GM12872 (cell line): ENCODE measurements at regions not wholly inside any gene's neighbourhood (a gene's known extent, or its start where the extent isn't known, plus 50 kb on each side); places are given as distances from the start of the nearest gene placed in this dataset.

Experiments
- TF ChIP-seq, protein P1 (sequence below): IDR thresholded peaks from 3 replicates; pipeline ENCODE4 v1.5.1; 2011; ENCODE audit warnings: low read depth, mild to moderate bottlenecking, low read length, moderate library complexity; ENCODE audit not compliant: insufficient read depth

DNA sequence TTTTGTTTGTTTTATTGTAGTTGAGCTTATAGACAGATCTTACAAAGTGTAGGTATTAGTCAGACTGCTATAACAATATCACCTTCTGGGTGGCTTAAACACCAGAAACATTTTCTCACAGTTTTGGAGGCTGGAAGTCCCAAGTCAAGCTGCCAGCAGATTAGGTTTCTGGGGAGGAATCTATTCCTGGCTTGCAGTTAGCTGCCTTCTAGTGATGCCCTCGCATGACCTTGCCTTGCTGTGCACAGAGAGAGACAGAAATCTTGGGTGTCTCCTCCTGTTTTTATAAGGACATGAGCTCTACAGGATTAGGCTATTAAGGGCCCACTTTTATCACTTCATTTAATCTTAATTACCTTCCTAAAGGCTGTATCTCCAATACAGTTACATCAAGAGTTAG is 1635.2 kb downstream of the FAM181B start:
- TF ChIP-seq, protein P1, sequence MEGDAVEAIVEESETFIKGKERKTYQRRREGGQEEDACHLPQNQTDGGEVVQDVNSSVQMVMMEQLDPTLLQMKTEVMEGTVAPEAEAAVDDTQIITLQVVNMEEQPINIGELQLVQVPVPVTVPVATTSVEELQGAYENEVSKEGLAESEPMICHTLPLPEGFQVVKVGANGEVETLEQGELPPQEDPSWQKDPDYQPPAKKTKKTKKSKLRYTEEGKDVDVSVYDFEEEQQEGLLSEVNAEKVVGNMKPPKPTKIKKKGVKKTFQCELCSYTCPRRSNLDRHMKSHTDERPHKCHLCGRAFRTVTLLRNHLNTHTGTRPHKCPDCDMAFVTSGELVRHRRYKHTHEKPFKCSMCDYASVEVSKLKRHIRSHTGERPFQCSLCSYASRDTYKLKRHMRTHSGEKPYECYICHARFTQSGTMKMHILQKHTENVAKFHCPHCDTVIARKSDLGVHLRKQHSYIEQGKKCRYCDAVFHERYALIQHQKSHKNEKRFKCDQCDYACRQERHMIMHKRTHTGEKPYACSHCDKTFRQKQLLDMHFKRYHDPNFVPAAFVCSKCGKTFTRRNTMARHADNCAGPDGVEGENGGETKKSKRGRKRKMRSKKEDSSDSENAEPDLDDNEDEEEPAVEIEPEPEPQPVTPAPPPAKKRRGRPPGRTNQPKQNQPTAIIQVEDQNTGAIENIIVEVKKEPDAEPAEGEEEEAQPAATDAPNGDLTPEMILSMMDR: no peak

DNA sequence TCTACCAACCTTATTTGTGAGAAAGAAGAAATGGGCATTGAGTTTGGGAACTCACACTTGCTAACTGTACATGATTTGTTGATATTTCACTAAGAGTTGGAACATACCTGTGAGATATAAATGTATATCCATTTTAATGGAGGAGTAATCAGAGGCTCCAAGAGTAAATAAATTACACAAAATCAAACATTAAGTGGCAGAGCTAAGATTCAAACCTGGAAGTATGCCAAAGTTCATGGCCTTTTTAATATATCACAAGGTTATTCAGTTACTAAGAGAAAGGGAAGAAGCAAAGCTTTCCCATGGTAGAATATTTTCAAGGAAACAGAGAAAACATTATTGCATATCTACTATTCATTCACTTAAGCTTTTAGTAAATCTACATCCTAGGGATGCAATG is 1641.1 kb downstream of the FAM181B start:
- TF ChIP-seq, protein P1: no peak

DNA sequence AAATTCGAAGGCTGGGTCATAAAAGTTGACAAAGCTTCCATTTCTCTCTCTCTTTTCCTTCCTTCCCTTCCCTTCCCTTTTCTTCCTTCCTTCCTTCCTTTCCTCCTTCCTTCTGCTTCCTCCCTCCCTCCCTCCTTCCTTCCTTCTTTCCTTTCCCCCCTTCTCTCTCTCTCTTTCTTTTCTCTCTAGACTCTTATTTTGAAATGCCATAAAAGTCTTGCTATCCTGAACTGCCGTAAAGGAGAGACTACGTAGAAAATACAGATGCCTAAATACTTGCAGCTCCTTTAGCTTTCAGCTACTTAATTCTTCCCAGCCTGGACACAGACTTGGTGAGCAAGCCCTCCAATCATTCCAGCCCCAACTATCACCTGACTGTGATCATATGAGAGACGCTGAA is 1644.4 kb downstream of the FAM181B start:
- TF ChIP-seq, protein P1: no peak

DNA sequence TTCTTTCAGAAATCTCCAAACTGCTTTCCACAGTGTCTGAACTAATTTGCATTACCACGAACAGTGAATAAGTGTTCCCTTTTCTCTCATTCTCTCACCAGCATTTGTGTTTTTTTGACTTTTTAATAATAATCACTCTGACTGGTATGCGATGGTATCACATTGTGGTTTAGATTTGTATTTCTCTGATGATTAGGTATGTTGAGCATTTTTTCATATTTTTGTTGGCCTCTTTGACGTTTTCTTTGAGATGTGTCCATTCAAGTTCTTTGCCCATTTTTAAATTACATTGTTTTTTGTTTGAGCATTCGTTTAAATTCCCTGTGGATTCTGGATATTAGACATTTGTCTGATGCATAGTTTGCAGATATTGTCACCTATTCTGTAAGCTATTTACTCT is 1639.6 kb upstream of the TENM4 start:
- TF ChIP-seq, protein P1: no peak

DNA sequence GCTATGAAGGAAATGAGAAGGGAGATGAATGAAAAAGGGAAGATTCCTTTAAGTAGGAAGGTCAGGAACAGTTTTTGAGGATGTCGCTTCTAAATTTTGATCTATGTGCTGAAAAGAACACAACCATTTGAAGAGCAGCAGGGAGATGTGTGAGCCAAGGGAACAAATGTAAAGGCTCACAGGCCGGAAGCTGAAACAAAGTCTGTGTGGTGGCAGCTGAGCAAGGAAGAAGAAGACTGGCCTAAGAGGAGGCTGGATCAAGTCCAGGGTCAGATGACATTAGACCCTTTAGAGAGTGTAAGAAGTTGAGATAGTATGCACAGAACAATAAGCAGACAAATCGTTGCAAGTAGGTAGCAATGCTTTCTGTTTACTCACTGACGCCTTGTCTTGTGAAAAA is 1631.4 kb upstream of the TENM4 start:
- TF ChIP-seq, protein P1: no peak

DNA sequence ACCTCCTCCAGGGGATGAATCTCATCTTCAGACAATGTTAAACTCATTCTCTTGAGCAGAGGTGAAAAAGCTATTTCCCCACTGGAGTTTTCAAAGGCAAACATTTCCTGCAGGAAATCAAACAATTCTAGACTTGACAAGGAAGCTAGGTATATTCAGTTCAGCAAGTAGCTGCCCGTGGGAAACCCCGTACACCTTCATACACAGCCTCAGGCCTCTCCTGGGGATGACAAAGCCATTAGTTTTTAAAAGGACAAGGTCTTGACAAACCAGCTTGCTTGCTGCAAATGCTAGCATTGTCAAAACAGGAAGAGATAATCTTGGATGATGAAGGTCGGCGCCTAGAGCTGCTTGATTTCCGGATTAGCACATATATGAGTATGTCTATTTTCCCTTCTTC is 1630.8 kb upstream of the TENM4 start:
- TF ChIP-seq, protein P1: no peak

DNA sequence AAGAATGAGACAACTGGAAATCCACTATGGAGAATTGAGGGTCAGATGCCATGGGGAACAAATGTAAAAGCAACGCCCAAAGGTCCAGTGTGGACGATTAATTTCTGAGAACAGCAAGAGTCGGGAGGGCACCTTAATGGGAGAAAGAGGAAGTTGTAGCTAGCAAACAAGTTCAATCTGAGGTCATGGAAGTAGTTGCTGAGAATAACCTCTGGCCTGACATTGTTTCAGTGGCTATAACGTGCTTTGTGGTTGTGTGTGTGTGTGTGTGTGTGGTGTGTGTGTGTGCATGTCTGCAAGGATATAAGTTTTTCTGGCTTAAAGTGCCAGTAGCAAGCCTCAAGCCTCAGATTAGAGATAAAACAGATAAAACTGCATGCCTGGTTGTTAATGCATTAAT is 1630.1 kb upstream of the TENM4 start:
- TF ChIP-seq, protein P1: no peak

DNA sequence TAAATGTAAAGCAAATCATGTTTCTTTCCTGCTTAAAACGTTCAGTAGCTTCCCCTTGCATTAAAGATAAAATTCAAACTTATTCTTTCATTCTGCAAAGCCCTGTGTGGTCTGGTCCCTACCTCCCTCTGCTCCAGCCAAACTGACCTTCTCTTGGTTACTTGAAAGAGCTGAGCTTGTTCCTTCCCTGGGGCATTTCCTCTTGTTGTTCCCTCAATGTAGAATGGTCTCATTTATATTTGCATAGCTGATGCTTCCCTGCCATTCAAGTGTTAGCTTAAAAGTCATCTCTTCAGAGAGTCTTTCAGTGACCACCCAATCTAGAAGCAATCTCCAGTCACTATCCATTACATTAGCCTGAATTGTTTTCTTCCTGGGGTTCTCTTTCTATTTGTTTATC is 1618.5 kb upstream of the TENM4 start:
- TF ChIP-seq, protein P1: no peak
